GM13977 (cell line): ENCODE measurements at regions not wholly inside any gene's neighbourhood (a gene's known extent, or its start where the extent isn't known, plus 50 kb on each side); places are given as distances from the start of the nearest gene placed in this dataset.

Experiments
- DNase-seq: peaks from one replicate; pipeline ENCODE4 v3.0.0; 2012; ENCODE audit warnings: low spot score
- in situ Hi-C: fragments of 300-500 bp; cut with MboI; formaldehyde crosslinking; loops from one replicate; pipeline ENCODE4 v1.12.0; 2022; ENCODE audit warnings: low sequenced_read_pairs, low pct_unique_long_range_greater_than_20kb, mixed read lengths, inconsistent platforms; ENCODE audit not compliant: unreplicated experiment
- TF ChIP-seq, protein P1 (sequence below): IDR thresholded peaks from 2 replicates; pipeline ENCODE4 v1.5.1; 2012; ENCODE audit warnings: mild to moderate bottlenecking, control low read depth; ENCODE audit not compliant: insufficient read depth; ENCODE audit errors: extremely low read depth, missing control alignments

- no peak for DNase-seq
- TF ChIP-seq, protein P1, sequence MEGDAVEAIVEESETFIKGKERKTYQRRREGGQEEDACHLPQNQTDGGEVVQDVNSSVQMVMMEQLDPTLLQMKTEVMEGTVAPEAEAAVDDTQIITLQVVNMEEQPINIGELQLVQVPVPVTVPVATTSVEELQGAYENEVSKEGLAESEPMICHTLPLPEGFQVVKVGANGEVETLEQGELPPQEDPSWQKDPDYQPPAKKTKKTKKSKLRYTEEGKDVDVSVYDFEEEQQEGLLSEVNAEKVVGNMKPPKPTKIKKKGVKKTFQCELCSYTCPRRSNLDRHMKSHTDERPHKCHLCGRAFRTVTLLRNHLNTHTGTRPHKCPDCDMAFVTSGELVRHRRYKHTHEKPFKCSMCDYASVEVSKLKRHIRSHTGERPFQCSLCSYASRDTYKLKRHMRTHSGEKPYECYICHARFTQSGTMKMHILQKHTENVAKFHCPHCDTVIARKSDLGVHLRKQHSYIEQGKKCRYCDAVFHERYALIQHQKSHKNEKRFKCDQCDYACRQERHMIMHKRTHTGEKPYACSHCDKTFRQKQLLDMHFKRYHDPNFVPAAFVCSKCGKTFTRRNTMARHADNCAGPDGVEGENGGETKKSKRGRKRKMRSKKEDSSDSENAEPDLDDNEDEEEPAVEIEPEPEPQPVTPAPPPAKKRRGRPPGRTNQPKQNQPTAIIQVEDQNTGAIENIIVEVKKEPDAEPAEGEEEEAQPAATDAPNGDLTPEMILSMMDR: no peak
- in situ Hi-C loops: no loop called here
These were observed 138.4 kb upstream of the CNR1 start for GRCh38 chr6:88304520-88304919.

DNA sequence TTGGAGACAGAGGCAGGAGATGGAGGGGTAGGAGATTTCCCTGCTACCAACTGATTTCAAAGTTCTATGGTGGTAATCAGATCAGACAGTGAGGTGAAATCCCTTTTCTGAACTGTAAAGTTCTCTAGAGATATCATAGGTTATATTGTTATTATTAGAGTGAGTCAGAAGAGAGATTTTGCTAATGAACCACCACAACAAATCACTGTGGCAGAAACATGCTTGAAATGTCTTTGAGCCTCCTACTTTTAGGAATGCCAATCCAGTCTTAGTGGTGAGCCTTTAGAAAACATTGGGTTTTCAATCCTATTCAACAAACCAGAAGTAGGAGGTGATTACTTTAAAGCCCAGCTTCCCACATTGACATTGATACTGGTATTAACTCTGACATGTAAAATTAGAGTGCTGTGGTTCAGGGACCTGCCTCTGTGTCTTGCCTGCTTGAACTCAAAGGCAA lies 136.7 kb upstream of the CNR1 start:
- DNase-seq: no peak
- in situ Hi-C loops: no loop called here
- TF ChIP-seq, protein P1: no peak

DNA sequence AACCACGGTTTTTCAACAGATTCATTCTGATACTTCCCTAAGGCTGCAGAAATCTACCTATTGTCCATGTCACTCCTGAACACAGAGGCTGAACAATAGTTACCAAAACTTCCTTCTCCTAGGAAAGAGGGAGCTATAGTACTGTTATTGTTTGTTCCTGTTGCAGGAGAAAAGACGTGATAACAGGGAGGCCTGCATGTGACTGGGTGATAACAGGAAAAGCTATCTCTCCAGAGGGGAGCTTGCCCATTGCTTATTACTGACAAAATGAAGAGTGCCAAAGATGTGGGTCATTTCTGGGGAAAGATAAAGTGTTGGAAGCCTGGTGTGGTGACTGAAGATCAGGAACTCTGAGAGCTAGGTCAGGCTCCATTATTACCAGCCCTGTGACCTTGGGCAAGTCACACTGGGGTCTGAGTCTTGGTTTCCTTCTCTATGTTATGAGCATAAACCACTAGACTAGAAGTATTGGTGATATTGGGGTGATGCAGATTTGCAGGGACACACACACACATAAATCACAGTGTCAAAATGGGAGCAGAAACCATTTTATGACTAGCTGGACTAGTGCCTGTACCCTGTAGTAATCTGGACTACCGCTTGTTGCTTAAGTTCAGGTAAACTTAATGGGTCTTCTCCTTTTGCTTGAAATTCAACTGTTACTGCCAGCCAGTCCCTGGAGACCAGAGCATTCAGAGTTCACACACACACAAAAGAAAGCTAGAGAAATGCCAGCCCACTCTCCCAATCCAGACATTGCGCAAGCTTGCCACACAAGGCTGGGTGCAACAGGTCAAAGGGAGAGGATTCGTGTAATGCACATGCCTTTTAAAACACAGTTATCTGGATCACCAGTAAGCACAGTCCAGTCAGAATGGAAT lies 136.0 kb upstream of the CNR1 start:
- TF ChIP-seq, protein P1: no peak
- in situ Hi-C loops: no loop called here
- no peak for DNase-seq

- in situ Hi-C loops: no loop called here
- no peak for DNase-seq
- TF ChIP-seq, protein P1: no peak
These were observed 135.1 kb upstream of the CNR1 start for GRCh38 chr6:88301256-88301655.

GRCh38 chr6:88298066-88298845 lies 132.1 kb upstream of the CNR1 start:
- in situ Hi-C loops: no loop called here
- TF ChIP-seq, protein P1: no peak
- DNase-seq: no peak

DNA sequence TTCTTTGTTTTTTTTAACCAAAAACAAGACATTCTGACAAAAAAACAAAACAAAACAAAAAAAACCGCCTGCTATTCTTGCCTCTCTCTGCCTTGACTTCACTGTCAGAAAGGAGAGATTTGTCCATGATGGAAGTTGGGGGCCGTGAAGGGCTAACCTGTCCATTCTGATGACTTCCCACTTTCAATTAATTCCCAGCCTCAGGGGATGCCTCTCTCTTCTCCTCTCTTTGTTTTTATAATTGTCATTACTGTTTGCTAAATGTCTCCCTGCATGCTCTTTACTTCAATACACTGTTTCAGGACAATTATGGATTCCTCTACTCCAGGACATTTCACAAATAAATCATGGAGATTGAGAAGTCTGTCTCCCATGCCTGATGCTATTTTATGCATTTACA lies 130.5 kb upstream of the CNR1 start:
- DNase-seq: no peak

More for the DNA sequence above, 130.5 kb upstream of the CNR1 start:
- in situ Hi-C loops: no loop called here
- TF ChIP-seq, protein P1: no peak
